NCI-H2196 treated with DMSO at 0.1 percent for 48 hours (cell line): ENCODE measurements at regions not wholly inside any gene's neighbourhood (a gene's known extent, or its start where the extent isn't known, plus 50 kb on each side); places are given as distances from the start of the nearest gene placed in this dataset.

Experiments
- DNase-seq: peaks from one replicate; lab custom pipeline; 2025; ENCODE audit not compliant: unreplicated experiment; lab: John Stamatoyannopoulos, UW

GRCh38 chr16:50881956-50882355 lies 140.1 kb downstream of the CYLD start:
- no peak for DNase-seq

- no peak for DNase-seq
These were observed 139.5 kb downstream of the CYLD start for GRCh38 chr16:50881331-50881830.

DNA sequence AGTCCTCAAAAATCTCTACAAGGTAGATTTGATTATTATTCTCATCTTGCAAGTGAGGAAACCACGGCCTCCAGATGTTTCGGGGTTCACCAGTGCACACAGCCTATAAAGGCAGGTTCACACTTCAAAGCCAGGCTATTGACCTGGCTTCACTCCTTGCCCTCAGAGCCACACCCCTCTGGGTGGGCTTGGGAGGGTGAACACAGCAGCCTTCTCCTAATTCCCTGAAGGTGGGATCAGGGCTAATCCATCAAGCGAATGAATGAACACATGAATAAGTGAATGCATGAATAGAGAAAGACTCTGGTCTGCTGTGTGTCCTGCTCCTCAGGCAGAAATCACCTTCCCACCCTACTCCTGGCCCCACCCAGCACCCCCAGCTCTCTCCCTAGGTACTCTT lies 139.0 kb downstream of the CYLD start:
- DNase-seq = no peak

- no peak for DNase-seq
These were observed 138.2 kb downstream of the CYLD start for GRCh38 chr16:50879873-50880695.

- DNase-seq = no peak
These were observed 137.2 kb downstream of the CYLD start for GRCh38 chr16:50878966-50879615.

DNA sequence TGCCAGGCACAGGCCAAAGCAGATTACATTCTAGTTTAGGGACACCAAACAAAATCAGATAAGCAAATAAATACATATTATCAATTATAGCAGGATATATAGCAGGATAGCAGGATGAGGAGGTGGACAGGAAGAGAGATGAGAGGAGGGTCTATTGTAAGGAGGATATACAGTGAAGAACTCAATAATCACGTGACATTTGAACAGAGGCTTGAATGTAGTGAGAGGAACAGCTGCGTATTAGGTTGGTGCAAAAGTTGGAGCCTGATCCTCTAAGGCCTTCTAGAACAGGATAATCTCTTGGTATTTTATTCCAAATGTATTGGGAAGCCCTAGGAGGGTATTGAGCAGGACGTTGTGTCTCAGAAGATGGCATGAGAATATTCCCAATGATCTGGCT lies 136.7 kb downstream of the CYLD start:
- no peak for DNase-seq

- no peak for DNase-seq
These were observed 134.4 kb downstream of the CYLD start for GRCh38 chr16:50876263-50876662.

DNA sequence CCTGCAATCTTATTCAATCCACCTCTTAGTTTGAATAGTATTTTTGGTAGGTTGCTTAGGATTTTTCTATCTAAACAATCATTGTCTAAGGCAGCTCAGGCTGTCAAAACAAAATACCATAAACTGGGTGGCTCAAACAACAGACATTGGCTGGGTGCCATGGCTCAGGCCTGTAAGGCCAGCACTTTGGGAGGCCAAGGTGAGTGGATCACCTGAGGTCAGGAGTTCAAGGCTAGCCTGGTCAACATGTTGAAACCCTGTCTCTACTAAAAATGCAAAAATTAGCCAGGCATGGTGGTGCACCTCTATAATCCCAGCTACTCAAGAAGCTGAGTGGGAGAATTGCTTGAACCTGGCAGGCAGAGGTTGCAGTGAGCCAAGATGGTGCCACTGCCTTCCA lies 126.7 kb downstream of the CYLD start:
- DNase-seq = no peak

DNA sequence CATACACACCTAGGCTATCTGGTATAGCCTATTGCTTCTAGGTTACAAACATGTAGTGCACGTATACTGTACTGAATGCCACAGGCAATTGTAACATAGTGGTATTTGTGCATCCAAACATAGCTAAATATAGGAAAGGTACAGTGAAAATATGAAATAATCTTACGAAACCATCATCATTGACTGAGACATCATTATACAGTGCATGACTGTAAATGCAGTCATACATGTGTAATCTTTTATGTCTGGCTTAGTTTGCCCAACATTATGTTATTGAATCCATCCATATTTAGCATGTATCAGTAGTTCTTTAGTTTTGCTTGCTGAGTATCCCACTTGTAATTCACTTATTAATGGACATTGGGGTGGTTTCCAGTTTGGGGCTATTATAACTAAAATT lies 124.9 kb downstream of the CYLD start:
- no peak for DNase-seq

DNA sequence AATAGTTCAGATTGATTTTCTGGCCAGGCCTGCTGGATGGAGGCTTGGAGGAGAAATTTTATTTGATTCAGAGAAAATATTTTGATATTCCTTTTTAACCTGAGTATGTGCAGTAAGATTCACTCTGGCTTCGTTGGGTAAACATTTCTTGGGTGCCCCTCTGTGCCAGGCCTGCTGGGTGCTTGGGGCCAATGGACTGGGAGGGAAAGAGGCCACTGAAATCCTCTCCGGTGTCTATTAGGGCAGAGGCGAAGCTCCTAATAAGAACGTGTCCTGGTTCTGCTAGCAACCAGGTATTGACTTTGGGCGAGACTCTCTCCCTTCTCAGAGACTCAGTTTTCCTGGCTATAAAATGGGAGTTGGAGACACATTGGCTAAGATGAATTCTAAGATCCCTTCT lies 122.5 kb downstream of the CYLD start:
- no peak for DNase-seq

DNA sequence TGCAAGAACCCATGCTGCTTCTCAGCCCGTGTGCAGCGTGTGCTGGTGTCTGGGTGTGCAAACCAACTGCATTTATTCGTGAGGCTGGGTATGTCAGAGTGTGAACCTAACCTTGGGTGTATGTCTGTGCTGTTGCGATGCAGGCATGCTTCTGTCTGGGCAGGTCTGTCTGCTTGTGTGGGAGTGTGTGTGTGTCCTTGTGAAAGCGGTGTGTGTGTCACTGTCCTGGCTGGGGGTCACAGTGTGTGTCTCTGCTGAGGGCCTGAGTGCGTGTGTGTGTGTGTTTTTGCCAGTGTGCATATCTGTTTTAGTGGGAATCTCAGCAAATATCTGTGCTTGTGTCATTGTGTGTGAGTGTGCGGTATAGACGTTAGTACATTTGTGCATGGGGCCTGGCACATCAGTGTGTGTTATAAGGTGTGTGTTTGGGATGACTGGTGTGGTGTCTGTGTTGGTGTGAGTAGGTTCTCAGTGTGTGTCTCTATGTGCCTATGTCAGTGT lies 121.8 kb downstream of the CYLD start:
- no peak for DNase-seq

DNA sequence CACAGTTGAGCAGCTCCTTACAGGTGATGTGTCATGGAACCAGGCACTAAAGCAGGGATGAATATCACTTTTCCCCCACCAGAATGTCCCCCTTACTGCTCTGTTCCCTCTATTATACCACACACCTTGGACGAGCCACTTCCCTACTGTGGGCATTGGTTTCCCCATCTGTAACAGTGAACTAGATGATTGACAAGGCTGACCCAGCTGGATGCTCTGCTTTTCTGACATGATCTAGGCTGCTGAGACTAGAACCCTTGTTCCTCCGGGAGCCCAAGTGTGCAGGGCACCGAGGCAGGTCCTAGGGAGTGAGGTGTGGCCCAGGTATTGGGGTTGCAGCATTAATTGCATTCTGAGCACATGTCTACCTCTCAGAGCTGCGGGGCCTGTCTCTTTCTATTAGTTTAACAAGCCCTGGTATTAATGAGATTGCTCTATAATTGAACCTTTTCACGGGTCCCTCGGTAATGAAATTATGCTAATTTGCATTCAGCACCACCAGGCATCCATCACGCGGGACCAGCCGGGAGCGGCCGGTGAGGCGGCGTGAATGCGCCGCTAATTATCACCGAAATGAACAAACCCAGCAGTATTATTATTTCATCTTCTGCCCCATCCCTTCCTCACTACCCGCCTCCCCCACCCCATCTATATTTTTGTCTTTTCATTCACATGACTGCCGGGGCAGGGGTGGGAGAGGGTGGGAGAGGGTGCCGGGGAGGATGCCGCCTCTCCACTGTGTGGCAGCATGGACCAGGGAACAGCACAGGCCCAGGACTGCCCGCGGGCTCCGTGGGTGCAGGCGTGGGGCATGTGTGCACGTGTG lies 121.1 kb downstream of the CYLD start:
- no peak for DNase-seq

DNA sequence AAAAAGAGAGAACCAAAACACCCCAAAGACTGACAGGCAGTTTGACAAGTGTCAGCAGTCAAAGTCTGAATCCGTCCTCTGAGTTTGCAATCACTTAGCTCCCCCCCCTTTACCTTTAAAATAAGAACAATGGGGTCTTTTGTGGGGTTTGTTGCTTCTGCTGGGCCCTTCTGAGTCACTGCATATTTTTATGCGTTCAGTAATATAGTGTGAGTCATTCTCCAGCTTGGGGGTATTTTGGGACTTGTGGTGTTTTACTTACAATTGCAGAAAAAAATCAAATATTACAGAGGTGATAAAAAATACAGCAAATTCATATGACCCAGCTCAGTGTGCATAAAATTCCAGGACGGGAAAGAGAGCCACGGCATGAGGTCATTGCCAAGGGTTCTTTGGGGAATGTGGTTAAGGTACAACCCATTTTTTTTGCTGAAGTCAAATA lies 120.1 kb downstream of the CYLD start:
- DNase-seq = no peak

DNA sequence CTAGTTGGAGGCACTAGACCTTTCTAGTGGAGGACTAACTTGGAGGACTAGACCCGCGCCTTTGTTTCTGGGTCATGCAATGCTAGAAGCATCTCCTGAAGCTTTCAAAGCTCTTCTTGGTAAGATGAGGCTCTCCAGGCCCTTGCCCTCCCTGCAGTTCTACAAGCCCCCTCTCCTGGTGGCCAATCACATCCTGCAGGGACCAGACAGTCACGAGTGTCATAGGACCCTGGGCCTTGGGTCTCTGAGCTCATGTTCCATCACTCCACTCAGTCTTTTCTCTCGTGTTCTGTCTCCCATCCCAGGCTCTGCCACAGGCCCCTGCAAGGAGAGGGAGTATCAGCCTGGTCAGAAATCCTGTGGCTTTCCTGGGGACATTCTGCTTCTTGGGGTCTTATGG lies 119.6 kb downstream of the CYLD start:
- no peak for DNase-seq

GRCh38 chr16:50859628-50860360 lies 117.9 kb downstream of the CYLD start:
- DNase-seq = no peak

DNA sequence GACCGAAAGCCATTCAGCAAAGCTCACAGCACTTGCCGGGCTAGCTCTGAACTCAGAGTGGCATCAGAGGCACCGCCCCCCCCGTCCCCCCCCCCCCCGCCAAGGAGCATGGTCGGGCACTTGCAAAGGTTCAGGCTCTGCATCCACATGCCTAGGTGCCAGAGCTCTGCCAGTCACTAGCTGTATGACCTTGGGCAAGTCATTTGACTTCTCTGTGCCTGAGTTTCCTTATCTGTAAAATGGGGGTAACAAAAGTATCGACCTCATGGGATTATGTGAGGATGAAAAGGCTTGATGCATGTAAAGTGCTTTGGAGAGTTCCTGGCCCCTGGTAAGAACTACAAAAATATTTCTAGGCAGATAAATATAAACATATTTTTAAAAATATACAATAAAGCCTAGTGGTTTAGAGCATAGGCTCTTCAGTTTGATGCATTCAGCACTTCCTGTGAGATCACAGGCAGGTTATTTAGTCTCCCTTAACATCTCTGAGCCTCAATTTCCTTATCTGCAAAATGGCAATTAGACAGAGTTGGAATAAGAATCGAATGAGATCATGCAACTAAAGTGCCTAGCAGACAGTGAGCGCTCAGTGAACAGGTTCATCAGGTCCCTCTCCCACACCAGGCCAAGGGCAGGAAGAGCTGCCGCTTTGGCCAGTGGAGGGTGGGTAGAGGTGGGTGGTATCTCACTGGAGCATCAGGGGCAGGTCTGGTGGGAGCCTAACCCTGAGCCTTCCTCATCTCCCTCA lies 117.2 kb downstream of the CYLD start:
- no peak for DNase-seq

- DNase-seq = no peak
These were observed 116.5 kb downstream of the CYLD start for GRCh38 chr16:50858376-50858775.

- no peak for DNase-seq
These were observed 116.0 kb downstream of the CYLD start for GRCh38 chr16:50857881-50858280.

- no peak for DNase-seq
These were observed 115.1 kb downstream of the CYLD start for GRCh38 chr16:50856991-50857390.

- no peak for DNase-seq
These were observed 111.4 kb downstream of the CYLD start for GRCh38 chr16:50853329-50853728.
